IPS-NIHi7 (cell line): ENCODE measurements at regions not wholly inside any gene's neighbourhood (a gene's known extent, or its start where the extent isn't known, plus 50 kb on each side); places are given as distances from the start of the nearest gene placed in this dataset.

ENCODE experiments used
- DNase-seq: peaks from one replicate; pipeline ENCODE4 v3.0.0; 2012; ENCODE audit warnings: mixed read lengths; ENCODE audit errors: extremely low spot score

- DNase-seq: no peak
Measured at GRCh38 chr4:4740071-4740470, 119.4 kb upstream of the MSX1 start.

GRCh38 chr4:4735870-4736269, 123.6 kb upstream of the MSX1 start:
- no peak for DNase-seq

- DNase-seq: no peak
Measured at GRCh38 chr4:4735136-4735750, 124.2 kb upstream of the MSX1 start.

GRCh38 chr4:4734425-4734824, 125.0 kb upstream of the MSX1 start:
- DNase-seq: no peak

GRCh38 chr4:4733663-4734062, 125.8 kb upstream of the MSX1 start:
- DNase-seq: no peak

GRCh38 chr4:4730249-4730648, 129.2 kb upstream of the MSX1 start:
- DNase-seq: no peak

GRCh38 chr4:4729206-4729605, 130.3 kb upstream of the MSX1 start:
- no peak for DNase-seq

GRCh38 chr4:4727536-4727935, 131.9 kb upstream of the MSX1 start:
- DNase-seq: no peak

GRCh38 chr4:4726051-4726450, 133.4 kb upstream of the MSX1 start:
- no peak for DNase-seq

- DNase-seq: no peak
Measured at GRCh38 chr4:4724321-4724720, 135.1 kb upstream of the MSX1 start.

GRCh38 chr4:4721636-4722035, 137.8 kb upstream of the MSX1 start:
- no peak for DNase-seq

GRCh38 chr4:4720646-4721045, 138.8 kb upstream of the MSX1 start:
- DNase-seq: no peak

GRCh38 chr4:4719436-4719835, 140.0 kb upstream of the MSX1 start:
- no peak for DNase-seq

- DNase-seq: no peak
Measured at GRCh38 chr4:4717692-4718091, 141.8 kb upstream of the MSX1 start.

GRCh38 chr4:4714331-4714730, 145.1 kb upstream of the MSX1 start:
- DNase-seq: no peak

GRCh38 chr4:4712800-4713528, 146.5 kb upstream of the MSX1 start:
- no peak for DNase-seq

- DNase-seq: no peak
Measured at GRCh38 chr4:4711902-4712301, 147.6 kb upstream of the MSX1 start.

GRCh38 chr4:4709736-4710135, 149.7 kb upstream of the MSX1 start:
- no peak for DNase-seq

GRCh38 chr4:4704267-4704666, 155.2 kb upstream of the MSX1 start:
- DNase-seq: no peak

- DNase-seq: no peak
Measured at GRCh38 chr4:4697584-4697983, 155.7 kb upstream of the STX18 start.

- DNase-seq: no peak
Measured at GRCh38 chr4:4696530-4696929, 154.7 kb upstream of the STX18 start.

- no peak for DNase-seq
Measured at GRCh38 chr4:4695497-4695896, 153.6 kb upstream of the STX18 start.

- no peak for DNase-seq
Measured at GRCh38 chr4:4694827-4695226, 153.0 kb upstream of the STX18 start.

- peak; percentile 87 for DNase-seq
Measured at GRCh38 chr4:4694296-4694772, 152.5 kb upstream of the STX18 start.
